Astrocyte (in vitro differentiated cells and primary cell): ENCODE measurements at regions not wholly inside any gene's neighbourhood (a gene's known extent, or its start where the extent isn't known, plus 50 kb on each side); places are given as distances from the start of the nearest gene placed in this dataset.

Experiments
- DNase-seq: peaks from one replicate; pipeline ENCODE4 v3.0.0-alpha.2; 2010; ENCODE audit warnings: low read depth
- FAIRE-seq: peaks from 2 replicates; lab custom pipeline; 2011; peaks lifted over from hg19 to GRCh38; lab: Jason Lieb, UNC
- H2AFZ ChIP-seq: 2 replicates; pipeline ENCODE4 v1.6.0; 2012; ENCODE audit warnings: low read depth, low read length, inconsistent platforms
- H3K27ac ChIP-seq: 2 replicates; pipeline ENCODE4 v1.5.1; 2011; ENCODE audit warnings: low read depth, low read length, inconsistent platforms
- H3K27me3 ChIP-seq: 2 replicates; pipeline ENCODE4 v1.6.0; 2011; ENCODE audit warnings: low read length, inconsistent platforms; ENCODE audit not compliant: insufficient read depth
- H3K36me3 ChIP-seq: 2 replicates; pipeline ENCODE4 v1.5.1; 2011; ENCODE audit warnings: low read length, inconsistent platforms; ENCODE audit not compliant: insufficient read depth
- H3K4me1 ChIP-seq: 2 replicates; pipeline ENCODE4 v1.5.1; 2011; ENCODE audit warnings: low read length, inconsistent platforms; ENCODE audit not compliant: insufficient read depth
- H3K4me2 ChIP-seq: 2 replicates; pipeline ENCODE4 v1.6.0; 2012; ENCODE audit warnings: low read length, inconsistent platforms
- H3K4me3 ChIP-seq: 2 replicates; pipeline ENCODE4 v1.5.1; 2011; ENCODE audit warnings: low read depth, mild to moderate bottlenecking, low read length, inconsistent platforms; ENCODE audit not compliant: insufficient read depth
- H3K79me2 ChIP-seq: 2 replicates; pipeline ENCODE4 v1.6.0; 2012; ENCODE audit warnings: mild to moderate bottlenecking, low read length, inconsistent platforms; ENCODE audit not compliant: insufficient read depth
- H3K9ac ChIP-seq: 2 replicates; pipeline ENCODE4 v1.6.0; 2012; ENCODE audit warnings: mild to moderate bottlenecking, low read length, inconsistent platforms
- H3K9me3 ChIP-seq: 2 replicates; pipeline ENCODE4 v1.5.1; 2012; ENCODE audit warnings: low read depth, mild to moderate bottlenecking, low read length, inconsistent platforms; ENCODE audit not compliant: insufficient read depth
- H4K20me1 ChIP-seq: 2 replicates; pipeline ENCODE4 v1.6.0; 2012; ENCODE audit warnings: low read length, inconsistent platforms; ENCODE audit not compliant: insufficient read depth
- H3K27ac Mint-ChIP-seq: one replicate; pipeline ENCODE4 v1.8.0; 2021; ENCODE audit warnings: mild to moderate bottlenecking, mixed read lengths; ENCODE audit not compliant: unreplicated experiment
- H3K27me3 Mint-ChIP-seq: one replicate; pipeline ENCODE4 v1.8.0; 2021; ENCODE audit warnings: low read depth, mixed read lengths; ENCODE audit not compliant: unreplicated experiment
- H3K36me3 Mint-ChIP-seq: one replicate; pipeline ENCODE4 v1.8.0; 2021; ENCODE audit warnings: low read depth, mixed read lengths; ENCODE audit not compliant: unreplicated experiment
- H3K4me1 Mint-ChIP-seq: one replicate; pipeline ENCODE4 v1.8.0; 2021; ENCODE audit warnings: low read depth, mixed read lengths; ENCODE audit not compliant: unreplicated experiment
- H3K4me3 Mint-ChIP-seq: one replicate; pipeline ENCODE4 v1.8.0; 2021; ENCODE audit warnings: mild to moderate bottlenecking, moderate library complexity, mixed read lengths; ENCODE audit not compliant: unreplicated experiment
- H3K9me3 Mint-ChIP-seq: one replicate; pipeline ENCODE4 v1.8.0; 2021; ENCODE audit warnings: mild to moderate bottlenecking, mixed read lengths; ENCODE audit not compliant: unreplicated experiment
- CTCF ChIP-seq: IDR thresholded peaks from 2 replicates; pipeline ENCODE4 v1.5.1; 2011; ENCODE audit warnings: low read depth, mild to moderate bottlenecking, inconsistent platforms, low read length, moderate library complexity; ENCODE audit not compliant: insufficient read depth
- EZH2 ChIP-seq: IDR thresholded peaks from 2 replicates; pipeline ENCODE4 v1.6.1; 2012; ENCODE audit warnings: mild to moderate bottlenecking, low read length, inconsistent platforms; ENCODE audit not compliant: insufficient read depth

- Mint-ChIP-seq H3K36me3 (no peaks in the 10 kb centered on the region), H3K27me3 (peaks cover 7% of the 10 kb centered on the region), H3K9me3 (no peaks in the 10 kb centered on the region), H3K4me1 (no peaks in the 10 kb centered on the region), H3K4me3 (no peak overlapping the region), H3K27ac (no peak overlapping the region)
- no peak for TF ChIP-seq CTCF
- no peak for TF ChIP-seq EZH2
- Histone ChIP-seq H3K36me3 (no peaks in the 10 kb centered on the region), H3K27ac (no peak overlapping the region), H3K4me3 (no peak overlapping the region), H3K9ac (no peak overlapping the region), H3K4me1 (peaks cover 4% of the 10 kb centered on the region), H3K79me2 (no peaks in the 10 kb centered on the region), H3K27me3 (no peaks in the 10 kb centered on the region), H2AFZ (no peak overlapping the region), H4K20me1 (no peaks in the 10 kb centered on the region), H3K4me2 (no peak overlapping the region), H3K9me3 (no peaks in the 10 kb centered on the region)
- FAIRE-seq = no peak
- no peak for DNase-seq
These were observed 77.5 kb upstream of the CAST start for GRCh38 chr5:96584712-96585111.

GRCh38 chr5:96588539-96588938 is 73.6 kb upstream of the CAST start:
- Histone ChIP-seq H3K9me3 (no peaks in the 10 kb centered on the region), H2AFZ (no peak overlapping the region), H4K20me1 (no peaks in the 10 kb centered on the region), H3K36me3 (no peaks in the 10 kb centered on the region), H3K79me2 (no peaks in the 10 kb centered on the region), H3K9ac (no peak overlapping the region), H3K27me3 (no peaks in the 10 kb centered on the region), H3K4me1 (no peaks in the 10 kb centered on the region), H3K27ac (no peak overlapping the region), H3K4me3 (no peak overlapping the region), H3K4me2 (no peak overlapping the region)
- Mint-ChIP-seq H3K4me1 (no peaks in the 10 kb centered on the region), H3K27ac (no peak overlapping the region), H3K4me3 (no peak overlapping the region), H3K36me3 (no peaks in the 10 kb centered on the region), H3K27me3 (peaks cover 9% of the 10 kb centered on the region), H3K9me3 (peaks cover 2% of the 10 kb centered on the region)
- no peak for FAIRE-seq
- TF ChIP-seq EZH2 = no peak
- TF ChIP-seq CTCF = no peak
- no peak for DNase-seq

- Histone ChIP-seq H3K4me3 (no peak overlapping the region), H3K9me3 (no peaks in the 10 kb centered on the region), H3K9ac (no peak overlapping the region), H3K4me1 (no peaks in the 10 kb centered on the region), H3K27ac (no peak overlapping the region), H3K36me3 (no peaks in the 10 kb centered on the region), H4K20me1 (no peaks in the 10 kb centered on the region), H2AFZ (no peak overlapping the region), H3K27me3 (no peaks in the 10 kb centered on the region), H3K4me2 (no peak overlapping the region), H3K79me2 (no peaks in the 10 kb centered on the region)
- Mint-ChIP-seq H3K4me3 (no peak overlapping the region), H3K4me1 (no peaks in the 10 kb centered on the region), H3K27ac (no peak overlapping the region), H3K36me3 (no peaks in the 10 kb centered on the region), H3K27me3 (peaks cover 4% of the 10 kb centered on the region), H3K9me3 (peaks cover 2% of the 10 kb centered on the region)
- FAIRE-seq (no peak), DNase-seq (no peak)
- TF ChIP-seq EZH2 = no peak
- no peak for TF ChIP-seq CTCF
These were observed 71.4 kb upstream of the CAST start for GRCh38 chr5:96590796-96591195.
